ENCODE measurements at regions not wholly inside any gene's neighbourhood (a gene's known extent, or its start where the extent isn't known, plus 50 kb on each side); places are given as distances from the start of the nearest gene placed in this dataset.
"Not testable (repeated sequence)": the region's sequence is repeated elsewhere in the genome, so short reads cannot be mapped to it uniquely, and the experiment has no call there.

DNA sequence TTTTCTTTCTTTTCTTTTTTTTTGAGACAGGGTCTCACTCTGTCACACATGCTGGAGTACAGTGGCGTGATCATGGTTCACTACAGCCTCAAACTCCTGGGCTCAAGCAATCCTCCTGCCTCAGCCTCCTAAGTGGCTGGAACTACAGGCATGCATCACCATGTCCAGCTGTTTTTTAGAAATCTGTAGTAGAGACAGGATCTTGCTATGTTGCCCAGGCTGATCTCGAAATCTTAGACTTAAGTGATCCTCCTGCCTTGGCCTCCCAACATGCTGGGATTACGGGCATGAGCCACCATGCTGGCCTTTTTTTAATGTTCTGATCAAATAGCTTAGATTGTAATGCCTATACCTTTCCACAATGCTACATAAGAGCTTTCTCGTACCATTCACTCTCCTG, 107.0 kb upstream of the KCTD7 start:
- no peaks in the 10 kb centered on the region for H3K27me3 ChIP-seq (replicated peaks; ENCODE audit: insufficient read depth)
- H3K4me3 ChIP-seq: no peak overlapping the region
- TF ChIP-seq, protein P1, sequence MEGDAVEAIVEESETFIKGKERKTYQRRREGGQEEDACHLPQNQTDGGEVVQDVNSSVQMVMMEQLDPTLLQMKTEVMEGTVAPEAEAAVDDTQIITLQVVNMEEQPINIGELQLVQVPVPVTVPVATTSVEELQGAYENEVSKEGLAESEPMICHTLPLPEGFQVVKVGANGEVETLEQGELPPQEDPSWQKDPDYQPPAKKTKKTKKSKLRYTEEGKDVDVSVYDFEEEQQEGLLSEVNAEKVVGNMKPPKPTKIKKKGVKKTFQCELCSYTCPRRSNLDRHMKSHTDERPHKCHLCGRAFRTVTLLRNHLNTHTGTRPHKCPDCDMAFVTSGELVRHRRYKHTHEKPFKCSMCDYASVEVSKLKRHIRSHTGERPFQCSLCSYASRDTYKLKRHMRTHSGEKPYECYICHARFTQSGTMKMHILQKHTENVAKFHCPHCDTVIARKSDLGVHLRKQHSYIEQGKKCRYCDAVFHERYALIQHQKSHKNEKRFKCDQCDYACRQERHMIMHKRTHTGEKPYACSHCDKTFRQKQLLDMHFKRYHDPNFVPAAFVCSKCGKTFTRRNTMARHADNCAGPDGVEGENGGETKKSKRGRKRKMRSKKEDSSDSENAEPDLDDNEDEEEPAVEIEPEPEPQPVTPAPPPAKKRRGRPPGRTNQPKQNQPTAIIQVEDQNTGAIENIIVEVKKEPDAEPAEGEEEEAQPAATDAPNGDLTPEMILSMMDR (IDR thresholded peaks at IDR 0.05): no peak
- TF ChIP-seq POLR2AphosphoS5 (IDR thresholded peaks at IDR 0.05): no peak
- TF ChIP-seq POLR2A (IDR thresholded peaks at IDR 0.05): no peak
- intact Hi-C loops (cut with DNase I): no loop called here
- no peak overlapping the region for H3K27ac ChIP-seq
- 95% methylated on average over 4 of the region's 4 CpGs for WGBS
- H3K4me1 ChIP-seq (replicated peaks): no peaks in the 10 kb centered on the region
- no peaks in the 10 kb centered on the region for H3K36me3 ChIP-seq
- DNase-seq (ENCODE audit: low spot score): no peak
- H3K9me3 ChIP-seq: no peaks in the 10 kb centered on the region

DNA sequence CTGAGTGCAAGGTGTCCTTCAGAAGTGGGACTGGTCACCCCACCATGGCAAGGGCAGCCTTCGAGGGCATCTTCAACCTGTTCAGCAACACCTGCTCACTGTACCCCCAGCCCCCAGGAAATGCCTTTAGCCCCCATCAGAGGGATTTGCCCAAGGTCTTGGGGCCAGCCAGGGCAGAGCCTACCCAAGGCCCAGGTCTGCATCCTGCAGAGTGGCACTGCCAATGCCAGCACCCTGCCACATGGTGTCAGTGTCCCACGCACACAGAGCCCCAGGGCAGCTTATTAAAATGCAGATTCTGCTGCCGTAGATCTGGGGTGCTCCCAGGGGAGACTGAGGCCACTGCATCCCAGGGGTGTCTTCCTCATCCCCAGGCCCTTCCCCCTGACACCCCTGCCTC, 106.2 kb upstream of the KCTD7 start:
- WGBS: 47% methylated on average over 3 of the region's 3 CpGs
- intact Hi-C loops (cut with DNase I): no loop called here
- no peaks in the 10 kb centered on the region for H3K36me3 ChIP-seq
- no peaks in the 10 kb centered on the region for H3K9me3 ChIP-seq
- no peak overlapping the region for H3K4me3 ChIP-seq
- no peak for DNase-seq (ENCODE audit: low spot score)
- no peaks in the 10 kb centered on the region for H3K4me1 ChIP-seq (replicated peaks)
- TF ChIP-seq, protein P1 (IDR thresholded peaks at IDR 0.05): no peak
- TF ChIP-seq POLR2A (IDR thresholded peaks at IDR 0.05) (no peak), POLR2AphosphoS5 (IDR thresholded peaks at IDR 0.05) (no peak)
- no peak overlapping the region for H3K27ac ChIP-seq
- H3K27me3 ChIP-seq (replicated peaks; ENCODE audit: insufficient read depth): no peaks in the 10 kb centered on the region

DNA sequence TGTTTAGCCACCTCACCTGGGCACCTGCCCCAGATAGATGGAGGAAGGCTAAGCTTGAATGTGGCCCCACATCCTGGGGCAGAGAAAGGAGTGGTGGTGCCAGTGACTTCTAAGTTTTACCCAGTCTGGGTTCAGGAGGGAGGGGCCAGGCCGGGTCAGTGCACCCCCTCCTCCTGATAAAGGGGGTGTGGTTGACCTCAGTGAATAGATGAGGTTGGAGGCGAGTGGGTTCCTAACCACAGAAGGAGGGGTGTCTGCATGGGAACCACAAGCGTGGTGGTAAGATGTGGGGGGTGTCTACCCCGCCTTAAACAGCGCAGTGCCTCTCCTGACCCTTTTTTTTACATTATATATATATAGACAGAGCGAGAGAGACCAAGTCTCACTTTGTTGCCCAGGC, 105.3 kb upstream of the KCTD7 start:
- Histone ChIP-seq H3K4me3 (no peak overlapping the region), H3K27me3 (replicated peaks; ENCODE audit: insufficient read depth) (no peaks in the 10 kb centered on the region), H3K9me3 (no peaks in the 10 kb centered on the region), H3K36me3 (no peaks in the 10 kb centered on the region), H3K4me1 (replicated peaks) (no peaks in the 10 kb centered on the region), H3K27ac (no peak overlapping the region)
- 67% methylated on average over 6 of the region's 6 CpGs for WGBS
- no peak for DNase-seq (ENCODE audit: low spot score)
- TF ChIP-seq, protein P1 (IDR thresholded peaks at IDR 0.05): no peak
- no peak for TF ChIP-seq POLR2AphosphoS5 (IDR thresholded peaks at IDR 0.05)
- TF ChIP-seq POLR2A (IDR thresholded peaks at IDR 0.05): no peak
- intact Hi-C loops (cut with DNase I): no loop called here

DNA sequence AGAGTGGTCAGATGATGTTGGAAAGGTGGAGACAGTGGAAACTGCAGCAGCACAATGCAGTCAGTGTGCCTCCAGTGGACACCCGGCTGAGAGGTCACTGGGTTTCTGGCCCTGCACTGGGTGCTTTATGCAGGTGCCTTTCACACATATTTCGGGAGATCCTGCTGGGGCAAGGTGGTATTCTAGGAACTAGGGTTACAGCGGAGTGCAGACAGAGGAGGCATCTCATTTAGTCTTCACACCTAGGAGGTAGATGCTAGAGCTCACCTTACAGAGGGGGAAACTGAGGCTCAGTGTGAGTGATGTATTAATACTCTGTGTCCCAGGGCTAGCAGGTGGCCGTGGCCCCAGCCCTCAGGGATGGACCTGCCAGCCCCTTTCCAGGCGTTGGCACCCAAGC, 103.9 kb upstream of the KCTD7 start:
- 93% methylated on average over 5 of the region's 5 CpGs for WGBS
- Histone ChIP-seq H3K27ac (no peak overlapping the region), H3K9me3 (no peaks in the 10 kb centered on the region), H3K27me3 (replicated peaks; ENCODE audit: insufficient read depth) (no peaks in the 10 kb centered on the region), H3K4me3 (no peak overlapping the region), H3K36me3 (no peaks in the 10 kb centered on the region), H3K4me1 (replicated peaks) (no peaks in the 10 kb centered on the region)
- intact Hi-C loops (cut with DNase I): no loop called here
- no peak for DNase-seq (ENCODE audit: low spot score)
- TF ChIP-seq POLR2AphosphoS5 (IDR thresholded peaks at IDR 0.05) (no peak), POLR2A (IDR thresholded peaks at IDR 0.05) (no peak)
- TF ChIP-seq, protein P1 (IDR thresholded peaks at IDR 0.05): no peak

DNA sequence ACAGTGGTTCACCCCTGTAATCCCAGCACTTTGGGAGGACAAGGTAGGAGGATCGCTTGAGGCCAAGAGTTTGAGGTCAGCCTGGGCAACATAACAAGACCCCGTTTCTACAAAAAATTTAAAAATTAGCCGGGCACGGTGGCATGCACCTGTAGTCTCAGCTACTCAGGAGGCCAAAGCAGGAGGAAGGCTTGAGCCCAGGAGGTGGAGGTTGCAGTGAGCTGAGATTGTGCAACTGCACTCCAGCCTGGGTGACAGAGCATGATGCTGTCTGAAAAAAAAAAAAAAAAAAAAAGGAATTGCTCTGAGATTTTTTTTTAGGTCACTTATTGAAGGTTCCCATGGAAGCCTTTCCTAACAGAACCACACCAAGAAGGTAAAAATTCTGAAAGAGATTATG, 101.9 kb upstream of the KCTD7 start:
- H3K9me3 ChIP-seq; H3K27me3 ChIP-seq (replicated peaks; ENCODE audit: insufficient read depth); H3K4me3 ChIP-seq; H3K4me1 ChIP-seq (replicated peaks); H3K27ac ChIP-seq; intact Hi-C loops (cut with DNase I); H3K36me3 ChIP-seq; DNase-seq (ENCODE audit: low spot score): not testable (repeated sequence)
- 95% methylated on average over 4 of the region's 4 CpGs for WGBS
